ENCODE measurements at regions not wholly inside any gene's neighbourhood (a gene's known extent, or its start where the extent isn't known, plus 50 kb on each side); places are given as distances from the start of the nearest gene placed in this dataset.

DNA sequence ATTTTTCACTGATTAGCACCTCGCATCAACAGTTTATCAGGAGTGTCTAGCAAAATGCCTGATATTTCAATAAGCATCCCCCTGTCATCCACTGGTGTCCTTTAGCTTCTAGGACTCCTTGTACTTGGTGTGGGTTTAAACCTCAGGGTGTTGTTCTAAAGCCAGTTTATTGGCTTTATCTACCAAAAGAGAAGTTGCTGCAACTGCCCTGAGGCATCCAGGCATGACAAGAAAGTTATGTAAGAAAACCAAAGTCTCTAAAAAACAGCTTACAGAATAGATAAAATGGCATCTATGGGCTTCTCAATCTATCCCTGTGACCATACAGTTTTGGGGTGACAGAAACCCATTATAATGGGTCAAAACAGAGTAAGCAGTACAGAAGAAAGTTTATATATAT, 120.3 kb upstream of the ZNF91 start:
- TF ChIP-seq, protein P1, sequence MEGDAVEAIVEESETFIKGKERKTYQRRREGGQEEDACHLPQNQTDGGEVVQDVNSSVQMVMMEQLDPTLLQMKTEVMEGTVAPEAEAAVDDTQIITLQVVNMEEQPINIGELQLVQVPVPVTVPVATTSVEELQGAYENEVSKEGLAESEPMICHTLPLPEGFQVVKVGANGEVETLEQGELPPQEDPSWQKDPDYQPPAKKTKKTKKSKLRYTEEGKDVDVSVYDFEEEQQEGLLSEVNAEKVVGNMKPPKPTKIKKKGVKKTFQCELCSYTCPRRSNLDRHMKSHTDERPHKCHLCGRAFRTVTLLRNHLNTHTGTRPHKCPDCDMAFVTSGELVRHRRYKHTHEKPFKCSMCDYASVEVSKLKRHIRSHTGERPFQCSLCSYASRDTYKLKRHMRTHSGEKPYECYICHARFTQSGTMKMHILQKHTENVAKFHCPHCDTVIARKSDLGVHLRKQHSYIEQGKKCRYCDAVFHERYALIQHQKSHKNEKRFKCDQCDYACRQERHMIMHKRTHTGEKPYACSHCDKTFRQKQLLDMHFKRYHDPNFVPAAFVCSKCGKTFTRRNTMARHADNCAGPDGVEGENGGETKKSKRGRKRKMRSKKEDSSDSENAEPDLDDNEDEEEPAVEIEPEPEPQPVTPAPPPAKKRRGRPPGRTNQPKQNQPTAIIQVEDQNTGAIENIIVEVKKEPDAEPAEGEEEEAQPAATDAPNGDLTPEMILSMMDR (IDR thresholded peaks at IDR 0.05) = no peak
- TF ChIP-seq POLR2A (IDR thresholded peaks at IDR 0.05) = no peak
